ENCODE measurements at regions not wholly inside any gene's neighbourhood (a gene's known extent, or its start where the extent isn't known, plus 50 kb on each side); places are given as distances from the start of the nearest gene placed in this dataset.

GRCh38 chr13:24063281-24063877 is 97.1 kb upstream of the SPATA13 start:
- intact Hi-C loops (cut with DNase I): no loop called here
- Histone ChIP-seq H3K9me3 (no peaks in the 10 kb centered on the region), H3K36me3 (no peaks in the 10 kb centered on the region), H3K27me3 (no peaks in the 10 kb centered on the region), H3K27ac (replicated peaks in 1 of 4) (peak overlapping the region in 2 of 4 donors; percentile 2 to 37), H3K4me3 (no peak overlapping the region), H3K4me1 (peaks cover 4 to 11% (median 4%) of the 10 kb centered on the region in 4 donors)
- 53% methylated on average over 8 of the region's 8 CpGs for WGBS
- DNase-seq (ENCODE audit: extremely low spot score): no peak
- TF ChIP-seq POLR2AphosphoS5 (IDR thresholded peaks at IDR 0.05): no peak
- TF ChIP-seq EP300 (IDR thresholded peaks at IDR 0.05): no peak
- no peak for TF ChIP-seq POLR2A (IDR thresholded peaks at IDR 0.05; ENCODE audit: low read depth)
- TF ChIP-seq, protein P1, sequence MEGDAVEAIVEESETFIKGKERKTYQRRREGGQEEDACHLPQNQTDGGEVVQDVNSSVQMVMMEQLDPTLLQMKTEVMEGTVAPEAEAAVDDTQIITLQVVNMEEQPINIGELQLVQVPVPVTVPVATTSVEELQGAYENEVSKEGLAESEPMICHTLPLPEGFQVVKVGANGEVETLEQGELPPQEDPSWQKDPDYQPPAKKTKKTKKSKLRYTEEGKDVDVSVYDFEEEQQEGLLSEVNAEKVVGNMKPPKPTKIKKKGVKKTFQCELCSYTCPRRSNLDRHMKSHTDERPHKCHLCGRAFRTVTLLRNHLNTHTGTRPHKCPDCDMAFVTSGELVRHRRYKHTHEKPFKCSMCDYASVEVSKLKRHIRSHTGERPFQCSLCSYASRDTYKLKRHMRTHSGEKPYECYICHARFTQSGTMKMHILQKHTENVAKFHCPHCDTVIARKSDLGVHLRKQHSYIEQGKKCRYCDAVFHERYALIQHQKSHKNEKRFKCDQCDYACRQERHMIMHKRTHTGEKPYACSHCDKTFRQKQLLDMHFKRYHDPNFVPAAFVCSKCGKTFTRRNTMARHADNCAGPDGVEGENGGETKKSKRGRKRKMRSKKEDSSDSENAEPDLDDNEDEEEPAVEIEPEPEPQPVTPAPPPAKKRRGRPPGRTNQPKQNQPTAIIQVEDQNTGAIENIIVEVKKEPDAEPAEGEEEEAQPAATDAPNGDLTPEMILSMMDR (IDR thresholded peaks at IDR 0.05): no peak

DNA sequence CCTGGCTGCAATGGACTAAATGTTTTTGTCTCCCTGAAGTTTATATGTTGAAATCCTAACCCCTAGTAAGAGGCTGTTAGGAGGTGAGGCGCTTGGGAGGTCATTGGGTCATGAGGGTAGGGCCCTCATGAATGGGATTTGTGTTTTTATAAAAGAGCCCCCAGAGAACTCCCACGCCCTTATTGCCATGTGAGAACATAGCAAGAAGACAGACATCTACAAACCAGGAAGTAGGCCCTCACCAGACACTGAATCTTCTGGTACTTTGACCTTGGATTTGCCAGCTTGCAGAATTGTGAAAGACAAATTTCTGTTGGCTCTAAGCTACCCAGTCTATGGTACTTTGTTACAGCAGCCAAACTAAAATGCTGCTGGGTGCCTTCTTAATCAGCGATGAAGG is 96.1 kb upstream of the SPATA13 start:
- Histone ChIP-seq H3K9me3 (no peaks in the 10 kb centered on the region), H3K36me3 (no peaks in the 10 kb centered on the region), H3K4me3 (no peak overlapping the region), H3K27ac (replicated peaks in 1 of 4) (no peak overlapping the region), H3K4me1 (peaks cover 4 to 11% (median 4%) of the 10 kb centered on the region in 4 donors), H3K27me3 (no peaks in the 10 kb centered on the region)
- 95% methylated on average over 3 of the region's 3 CpGs for WGBS
- intact Hi-C loops (cut with DNase I): no loop called here
- TF ChIP-seq POLR2A (IDR thresholded peaks at IDR 0.05; ENCODE audit: low read depth) (no peak), POLR2AphosphoS5 (IDR thresholded peaks at IDR 0.05) (no peak), EP300 (IDR thresholded peaks at IDR 0.05) (no peak)
- TF ChIP-seq, protein P1 (IDR thresholded peaks at IDR 0.05): no peak
- no peak for DNase-seq (ENCODE audit: extremely low spot score)

DNA sequence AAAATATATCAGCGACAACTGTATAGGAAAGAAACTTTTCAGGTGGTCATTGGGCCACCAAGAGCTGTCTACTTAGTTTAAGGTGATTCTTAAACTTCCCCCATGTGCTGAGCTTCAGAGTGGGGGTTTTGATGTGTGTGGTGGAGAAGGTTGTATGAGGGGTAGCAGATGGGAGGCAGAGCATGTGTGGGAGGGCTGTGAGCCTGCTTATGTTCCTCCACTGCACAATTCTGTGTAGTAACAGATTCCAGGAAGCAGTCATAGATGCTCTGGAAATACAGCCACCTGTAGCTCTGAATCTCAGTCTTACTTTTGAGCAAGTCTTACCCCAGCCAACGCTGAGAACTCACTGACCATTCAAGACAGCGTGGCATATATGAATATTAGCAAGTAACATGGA is 95.3 kb upstream of the SPATA13 start:
- peaks cover 4 to 5% (median 4%) of the 10 kb centered on the region in 4 donors for H3K4me1 ChIP-seq
- TF ChIP-seq, protein P1 (IDR thresholded peaks at IDR 0.05): no peak
- TF ChIP-seq POLR2AphosphoS5 (IDR thresholded peaks at IDR 0.05): no peak
- TF ChIP-seq EP300 (IDR thresholded peaks at IDR 0.05): no peak
- no peak for TF ChIP-seq POLR2A (IDR thresholded peaks at IDR 0.05; ENCODE audit: low read depth)
- intact Hi-C loops (cut with DNase I): no loop called here
- H3K27me3 ChIP-seq: no peaks in the 10 kb centered on the region
- 65% methylated on average over 3 of the region's 3 CpGs for WGBS
- no peak for DNase-seq (ENCODE audit: extremely low spot score)
- no peak overlapping the region for H3K27ac ChIP-seq (replicated peaks in 1 of 4)
- no peaks in the 10 kb centered on the region for H3K9me3 ChIP-seq
- no peak overlapping the region for H3K4me3 ChIP-seq
- no peaks in the 10 kb centered on the region for H3K36me3 ChIP-seq

DNA sequence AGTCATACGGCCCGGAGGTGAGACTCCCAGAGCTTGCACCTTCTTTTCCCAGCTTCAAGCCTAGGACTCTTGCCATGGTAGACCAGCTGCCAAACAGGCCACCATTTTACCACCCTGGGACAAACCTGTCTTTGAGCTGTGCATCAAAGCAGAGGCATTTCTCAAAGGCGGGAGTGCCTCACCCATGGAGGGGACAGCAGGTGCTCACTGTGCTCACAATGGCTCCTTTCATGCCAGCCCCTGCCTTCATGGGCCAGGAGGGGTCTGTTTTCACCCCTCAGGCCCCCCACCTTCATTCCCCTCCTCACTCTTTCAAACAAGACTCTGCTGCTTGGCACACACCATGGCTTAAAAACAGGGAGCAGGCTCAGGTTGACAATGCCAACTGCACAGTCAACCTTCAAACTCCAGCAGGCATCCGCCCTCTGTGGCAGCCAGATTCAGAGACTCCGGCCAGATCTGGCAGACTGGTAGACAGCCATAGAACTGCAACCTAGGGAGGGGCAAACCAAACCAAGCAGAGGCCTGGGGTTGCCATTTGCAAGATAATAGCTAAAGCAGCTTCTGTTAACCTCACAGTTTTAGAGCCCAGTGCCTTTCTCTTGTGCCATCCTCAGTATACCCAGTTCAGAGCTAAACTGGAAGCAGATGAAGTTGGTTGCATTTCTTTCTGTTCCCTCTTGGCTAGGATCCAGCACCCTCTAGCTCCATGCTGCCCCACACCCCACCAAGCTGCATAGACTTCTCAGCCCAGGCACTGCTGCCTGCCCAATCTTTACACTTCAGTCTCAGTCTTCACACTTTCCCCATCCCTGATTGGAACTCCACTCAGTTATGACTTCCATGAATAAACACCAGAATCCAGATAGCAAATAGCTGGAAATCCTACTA is 93.9 kb upstream of the SPATA13 start:
- Histone ChIP-seq H3K9me3 (no peaks in the 10 kb centered on the region), H3K4me3 (no peak overlapping the region), H3K27ac (replicated peaks in 1 of 4) (no peak overlapping the region), H3K36me3 (no peaks in the 10 kb centered on the region), H3K4me1 (peaks cover 4 to 8% (median 6%) of the 10 kb centered on the region in 4 donors), H3K27me3 (no peaks in the 10 kb centered on the region)
- no peak for TF ChIP-seq POLR2AphosphoS5 (IDR thresholded peaks at IDR 0.05)
- TF ChIP-seq EP300 (IDR thresholded peaks at IDR 0.05): no peak
- TF ChIP-seq, protein P1 (IDR thresholded peaks at IDR 0.05): no peak
- TF ChIP-seq POLR2A (IDR thresholded peaks at IDR 0.05; ENCODE audit: low read depth): no peak
- no peak for DNase-seq (ENCODE audit: extremely low spot score)
- intact Hi-C loops (cut with DNase I): no loop called here
- 92% methylated on average over 5 of the region's 5 CpGs for WGBS

Measured in esophagus muscularis mucosa (tissue), 4 donors.